CD4-positive, alpha-beta T cell treated with Interleukin-4 for 4 hours (primary cell): ENCODE measurements at regions not wholly inside any gene's neighbourhood (a gene's known extent, or its start where the extent isn't known, plus 50 kb on each side); places are given as distances from the start of the nearest gene placed in this dataset.
"Not testable (repeated sequence)": the region's sequence is repeated elsewhere in the genome, so short reads cannot be mapped to it uniquely, and the experiment has no call there.

Source experiments
- DNase-seq: peaks from one replicate; pipeline ENCODE4 v3.0.0-alpha.2; 2020

GRCh38 chr1:30450818-30451233 is 272.6 kb downstream of the MATN1 start:
- no peak for DNase-seq

- DNase-seq, result no peak
These were observed 273.1 kb downstream of the MATN1 start for GRCh38 chr1:30450148-30450817.

GRCh38 chr1:30449428-30450147 is 273.8 kb downstream of the MATN1 start:
- DNase-seq, result no peak

GRCh38 chr1:30449003-30449402 is 274.4 kb downstream of the MATN1 start:
- no peak for DNase-seq

GRCh38 chr1:30447701-30448100 is 275.7 kb downstream of the MATN1 start:
- DNase-seq, result no peak

- no peak for DNase-seq
These were observed 276.3 kb downstream of the MATN1 start for GRCh38 chr1:30447080-30447479.

GRCh38 chr1:30446508-30446907 is 276.9 kb downstream of the MATN1 start:
- no peak for DNase-seq

- DNase-seq, result no peak
These were observed 277.3 kb downstream of the MATN1 start for GRCh38 chr1:30446095-30446494.

GRCh38 chr1:30445449-30445848 is 277.9 kb downstream of the MATN1 start:
- no peak for DNase-seq

- DNase-seq, result no peak
These were observed 278.5 kb downstream of the MATN1 start for GRCh38 chr1:30444850-30445249.

- DNase-seq, result no peak
These were observed 279.0 kb downstream of the MATN1 start for GRCh38 chr1:30444401-30444800.

- not testable (repeated sequence) for DNase-seq
These were observed 285.1 kb downstream of the MATN1 start for GRCh38 chr1:30438274-30438673.

- no peak for DNase-seq
These were observed 286.3 kb downstream of the MATN1 start for GRCh38 chr1:30437059-30437576.

- no peak for DNase-seq
These were observed 295.8 kb downstream of the MATN1 start for GRCh38 chr1:30427545-30427944.

- DNase-seq, result no peak
These were observed 298.3 kb downstream of the MATN1 start for GRCh38 chr1:30425046-30425445.

GRCh38 chr1:30423570-30423969 is 299.8 kb downstream of the MATN1 start:
- DNase-seq, result no peak

GRCh38 chr1:30422251-30422650 is 301.1 kb downstream of the MATN1 start:
- no peak for DNase-seq

GRCh38 chr1:30420519-30421050 is 302.8 kb downstream of the MATN1 start:
- no peak for DNase-seq

- DNase-seq, result no peak
These were observed 303.6 kb downstream of the MATN1 start for GRCh38 chr1:30419831-30420230.

- DNase-seq, result no peak
These were observed 304.3 kb downstream of the MATN1 start for GRCh38 chr1:30418939-30419720.

GRCh38 chr1:30418061-30418938 is 305.1 kb downstream of the MATN1 start:
- DNase-seq, result no peak

- DNase-seq, result no peak
These were observed 305.7 kb downstream of the MATN1 start for GRCh38 chr1:30417701-30418046.
